Duodenal mucosa (tissue), 2 donors: ENCODE measurements at regions not wholly inside any gene's neighbourhood (a gene's known extent, or its start where the extent isn't known, plus 50 kb on each side); places are given as distances from the start of the nearest gene placed in this dataset.

ENCODE experiments used
- H3K27ac ChIP-seq: one replicate; pipeline ENCODE4 v1.7.0; 2013; ENCODE audit warnings: low read depth, low read length
- H3K27me3 ChIP-seq, 2 donors: one replicate each; pipeline ENCODE4 v1.7.0; 2013; ENCODE audit warnings: low read length in 2 of 2, control low read depth in 1 of 2; ENCODE audit not compliant: insufficient read depth in 2 of 2, control insufficient read depth in 1 of 2
- H3K36me3 ChIP-seq, 2 donors: one replicate each; pipeline ENCODE4 v1.7.0; 2013; ENCODE audit warnings: low read length in 2 of 2, control low read depth in 1 of 2; ENCODE audit not compliant: insufficient read depth in 2 of 2, control insufficient read depth in 1 of 2
- H3K4me1 ChIP-seq, 2 donors: one replicate each; pipeline ENCODE4 v1.7.0; 2013; ENCODE audit warnings: low read length in 2 of 2, control low read depth in 1 of 2; ENCODE audit not compliant: insufficient read depth in 2 of 2, control insufficient read depth in 1 of 2
- H3K4me3 ChIP-seq, 2 donors: one replicate each; pipeline ENCODE4 v1.7.0; 2013; ENCODE audit warnings: low read length in 2 of 2, low read depth in 1 of 2
- H3K9ac ChIP-seq, 2 donors: one replicate each; pipeline ENCODE4 v1.7.0; 2013; ENCODE audit warnings: low read length in 2 of 2, low read depth in 1 of 2
- H3K9me3 ChIP-seq, 2 donors: one replicate each; pipeline ENCODE4 v1.7.0; 2013; ENCODE audit warnings: low read length in 2 of 2, control low read depth in 1 of 2; ENCODE audit not compliant: control insufficient read depth in 1 of 2

DNA sequence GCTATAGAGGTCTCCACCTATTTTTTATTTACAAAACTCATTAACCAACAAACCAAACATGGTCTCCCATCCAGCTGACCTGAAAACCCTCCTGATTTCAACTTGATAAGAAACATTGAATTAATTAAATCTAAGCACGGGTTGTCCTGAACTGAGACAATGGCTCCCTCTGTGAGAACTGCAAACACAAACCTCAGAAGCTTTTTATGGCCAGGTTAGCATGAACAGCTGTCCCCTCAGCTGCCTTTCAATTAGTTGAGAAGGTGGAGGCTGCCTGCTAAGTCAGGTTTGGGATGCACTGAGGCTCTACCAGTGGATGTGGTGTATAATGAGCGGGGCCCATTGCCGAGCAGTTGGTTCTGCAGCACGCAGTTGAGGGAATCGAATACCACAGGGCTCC, 258.5 kb upstream of the DDX18 start:
- H3K9ac ChIP-seq: no peak overlapping the region

DNA sequence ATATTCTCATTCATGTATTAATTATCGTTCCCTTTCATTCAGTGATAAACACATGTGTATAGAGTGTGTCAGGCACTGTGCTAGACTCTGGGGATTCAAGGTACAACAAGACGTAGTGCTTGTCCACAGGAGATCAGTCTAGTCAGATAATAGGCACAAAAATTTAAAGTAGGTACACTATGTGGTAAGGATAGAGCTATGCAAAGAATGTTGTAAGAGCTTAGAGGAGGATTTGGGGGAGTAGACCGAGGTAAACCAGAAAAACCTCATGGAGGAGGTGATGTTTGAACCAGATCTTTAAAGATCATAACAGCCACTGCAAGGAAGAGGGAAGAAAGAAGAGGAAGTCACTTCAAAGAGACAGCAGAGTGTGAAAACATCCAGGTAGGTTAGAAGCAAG, 256.9 kb upstream of the DDX18 start:
- Histone ChIP-seq H3K27ac (no peak overlapping the region), H3K4me3 (no peak overlapping the region), H3K9ac (no peak overlapping the region), H3K9me3 (no peaks in the 10 kb centered on the region), H3K27me3 (no peaks in the 10 kb centered on the region), H3K36me3 (no peaks in the 10 kb centered on the region), H3K4me1 (no peaks in the 10 kb centered on the region)

More for the DNA sequence above, 258.5 kb upstream of the DDX18 start:
- Histone ChIP-seq H3K27ac (no peak overlapping the region), H3K4me3 (no peak overlapping the region), H3K4me1 (no peaks in the 10 kb centered on the region), H3K27me3 (no peaks in the 10 kb centered on the region), H3K9me3 (no peaks in the 10 kb centered on the region), H3K36me3 (no peaks in the 10 kb centered on the region)

GRCh38 chr2:117562654-117563053, 251.8 kb upstream of the DDX18 start:
- H3K27ac ChIP-seq: no peak overlapping the region
- no peak overlapping the region for H3K9ac ChIP-seq
- no peaks in the 10 kb centered on the region for H3K27me3 ChIP-seq
- no peaks in the 10 kb centered on the region for H3K36me3 ChIP-seq
- H3K4me3 ChIP-seq: no peak overlapping the region
- H3K9me3 ChIP-seq: no peaks in the 10 kb centered on the region
- H3K4me1 ChIP-seq: no peaks in the 10 kb centered on the region

DNA sequence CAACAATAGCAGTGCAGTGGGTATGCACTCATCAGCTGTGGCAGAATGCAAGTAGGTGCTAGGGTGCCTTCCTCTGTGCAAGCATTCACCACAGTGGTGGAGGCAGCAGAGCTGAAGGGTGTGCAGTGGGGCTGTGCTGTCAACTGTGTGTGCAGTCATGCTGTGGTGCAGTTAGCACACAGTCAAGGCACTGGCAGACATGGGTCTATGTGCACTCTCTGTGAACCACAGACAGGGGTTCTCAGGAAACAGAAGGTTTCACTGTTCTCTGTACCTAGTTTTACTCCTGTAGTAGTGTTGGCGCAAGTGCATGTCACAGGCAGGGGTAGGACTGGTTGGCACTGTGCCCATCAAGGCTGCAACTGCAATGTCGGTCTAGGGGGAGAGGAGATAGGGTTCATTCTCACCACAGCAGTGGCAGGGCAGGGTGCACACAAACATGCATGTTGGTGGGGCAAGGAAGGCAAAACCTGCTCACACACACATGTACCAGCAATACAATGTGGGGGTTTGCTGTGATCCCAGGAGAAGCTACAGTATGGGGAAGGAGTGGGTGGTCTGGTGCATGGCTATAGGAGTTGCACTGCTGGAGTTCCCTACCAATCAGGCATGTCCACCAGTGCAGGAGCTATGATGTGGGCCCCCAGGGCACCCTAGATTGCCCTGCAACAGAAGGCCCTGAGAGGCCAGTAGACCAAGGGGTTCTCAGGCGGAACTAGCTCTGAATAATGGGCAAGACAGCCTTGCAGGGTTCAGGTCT, 242.7 kb upstream of the DDX18 start:
- no peaks in the 10 kb centered on the region for H3K36me3 ChIP-seq
- no peaks in the 10 kb centered on the region for H3K4me1 ChIP-seq
- no peak overlapping the region for H3K27ac ChIP-seq
- no peak overlapping the region for H3K4me3 ChIP-seq
- no peaks in the 10 kb centered on the region for H3K27me3 ChIP-seq
- no peak overlapping the region for H3K9ac ChIP-seq
- peaks cover 0 to 7% of the 10 kb centered on the region in 2 donors for H3K9me3 ChIP-seq

DNA sequence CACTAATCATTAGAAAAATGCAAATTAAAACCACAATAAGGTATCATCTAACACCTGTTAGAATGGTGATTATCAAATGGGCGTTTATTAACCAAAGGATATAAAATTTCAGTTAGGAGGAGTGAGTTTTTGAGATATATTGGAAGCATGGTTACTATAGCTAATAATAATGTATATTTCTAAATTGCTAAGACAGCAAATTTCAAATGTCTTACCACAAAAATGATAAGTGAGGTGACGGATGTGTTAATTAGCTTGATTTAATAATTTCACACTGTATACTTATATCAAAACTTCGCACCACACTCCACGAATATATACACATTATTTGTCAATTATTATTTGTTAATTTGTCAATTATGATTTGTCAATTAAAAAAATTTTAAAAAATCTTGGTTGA, 227.2 kb upstream of the DDX18 start:
- Histone ChIP-seq H3K27ac (no peak overlapping the region), H3K27me3 (no peaks in the 10 kb centered on the region), H3K9ac (no peak overlapping the region), H3K9me3 (peaks cover 0 to 3% of the 10 kb centered on the region in 2 donors), H3K4me1 (no peaks in the 10 kb centered on the region), H3K36me3 (no peaks in the 10 kb centered on the region), H3K4me3 (no peak overlapping the region)

- Histone ChIP-seq H3K9me3 (no peaks in the 10 kb centered on the region), H3K27me3 (no peaks in the 10 kb centered on the region), H3K4me3 (no peak overlapping the region), H3K36me3 (no peaks in the 10 kb centered on the region), H3K9ac (no peak overlapping the region), H3K27ac (no peak overlapping the region), H3K4me1 (no peaks in the 10 kb centered on the region)
Observed at GRCh38 chr2:117603060-117603459, 211.4 kb upstream of the DDX18 start.

GRCh38 chr2:117603567-117603966, 210.9 kb upstream of the DDX18 start:
- no peak overlapping the region for H3K9ac ChIP-seq
- no peak overlapping the region for H3K4me3 ChIP-seq
- H3K27me3 ChIP-seq: no peaks in the 10 kb centered on the region
- H3K27ac ChIP-seq: no peak overlapping the region
- no peaks in the 10 kb centered on the region for H3K9me3 ChIP-seq
- no peaks in the 10 kb centered on the region for H3K36me3 ChIP-seq
- no peaks in the 10 kb centered on the region for H3K4me1 ChIP-seq

GRCh38 chr2:117607202-117607601, 207.3 kb upstream of the DDX18 start:
- Histone ChIP-seq H3K9ac (no peak overlapping the region), H3K27me3 (no peaks in the 10 kb centered on the region), H3K4me1 (no peaks in the 10 kb centered on the region), H3K9me3 (no peaks in the 10 kb centered on the region), H3K36me3 (no peaks in the 10 kb centered on the region), H3K4me3 (no peak overlapping the region), H3K27ac (no peak overlapping the region)

GRCh38 chr2:117613101-117613500, 201.4 kb upstream of the DDX18 start:
- Histone ChIP-seq H3K9ac (no peak overlapping the region), H3K4me3 (no peak overlapping the region), H3K27ac (no peak overlapping the region), H3K9me3 (no peaks in the 10 kb centered on the region), H3K27me3 (no peaks in the 10 kb centered on the region), H3K4me1 (no peaks in the 10 kb centered on the region), H3K36me3 (no peaks in the 10 kb centered on the region)

DNA sequence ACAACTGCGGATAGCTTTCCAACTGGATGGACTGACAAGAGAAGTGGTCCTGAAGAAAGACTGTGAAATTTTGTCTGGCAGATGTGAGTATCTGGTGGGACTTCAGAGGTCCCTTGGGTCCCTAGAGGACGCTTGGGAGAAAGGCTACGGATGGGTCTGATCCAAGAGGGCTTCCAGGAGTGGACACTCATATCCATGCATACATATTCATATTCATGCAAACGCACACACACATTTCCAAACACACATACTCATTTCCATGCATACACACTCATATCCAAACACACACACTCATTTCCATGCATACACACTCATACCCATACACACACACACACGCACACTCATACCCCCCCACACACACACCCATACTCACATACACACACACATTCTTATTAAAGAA, 200.2 kb upstream of the DDX18 start:
- H3K27ac ChIP-seq: no peak overlapping the region
- no peaks in the 10 kb centered on the region for H3K36me3 ChIP-seq
- H3K4me3 ChIP-seq: no peak overlapping the region
- no peak overlapping the region for H3K9ac ChIP-seq
- H3K4me1 ChIP-seq: no peaks in the 10 kb centered on the region
- no peaks in the 10 kb centered on the region for H3K9me3 ChIP-seq
- no peaks in the 10 kb centered on the region for H3K27me3 ChIP-seq
